HG03432 (cell line): ENCODE measurements at regions not wholly inside any gene's neighbourhood (a gene's known extent, or its start where the extent isn't known, plus 50 kb on each side); places are given as distances from the start of the nearest gene placed in this dataset.

Experiments
- ATAC-seq: cut with Tn5 transposase; IDR thresholded peaks from one replicate; pipeline ENCODE4 v1.9.1; 2021; ENCODE audit warnings: mild to moderate bottlenecking, moderate library complexity; ENCODE audit not compliant: unreplicated experiment

- no peak for ATAC-seq
These were observed 354.5 kb upstream of the ZMIZ1 start for GRCh38 chr10:78714225-78714624.

GRCh38 chr10:78715435-78715834 lies 353.3 kb upstream of the ZMIZ1 start:
- ATAC-seq = no peak

GRCh38 chr10:78716043-78716660 lies 352.6 kb upstream of the ZMIZ1 start:
- no peak for ATAC-seq

GRCh38 chr10:78717200-78717599 lies 351.6 kb upstream of the ZMIZ1 start:
- ATAC-seq = no peak

- no peak for ATAC-seq
These were observed 350.7 kb upstream of the ZMIZ1 start for GRCh38 chr10:78718032-78718572.

- ATAC-seq = no peak
These were observed 349.5 kb upstream of the ZMIZ1 start for GRCh38 chr10:78719276-78719675.

- no peak for ATAC-seq
These were observed 348.7 kb upstream of the ZMIZ1 start for GRCh38 chr10:78720091-78720490.

GRCh38 chr10:78721231-78721630 lies 347.5 kb upstream of the ZMIZ1 start:
- ATAC-seq = no peak

- ATAC-seq = no peak
These were observed 343.9 kb upstream of the ZMIZ1 start for GRCh38 chr10:78724846-78725245.

- ATAC-seq = no peak
These were observed 342.6 kb upstream of the ZMIZ1 start for GRCh38 chr10:78726171-78726570.

GRCh38 chr10:78727251-78727650 lies 341.5 kb upstream of the ZMIZ1 start:
- no peak for ATAC-seq

- no peak for ATAC-seq
These were observed 341.0 kb upstream of the ZMIZ1 start for GRCh38 chr10:78727728-78728127.

GRCh38 chr10:78728176-78728575 lies 340.6 kb upstream of the ZMIZ1 start:
- ATAC-seq = no peak

GRCh38 chr10:78729366-78729765 lies 339.4 kb upstream of the ZMIZ1 start:
- no peak for ATAC-seq

- ATAC-seq = no peak
These were observed 339.0 kb upstream of the ZMIZ1 start for GRCh38 chr10:78729800-78730199.

GRCh38 chr10:78730754-78731153 lies 338.0 kb upstream of the ZMIZ1 start:
- ATAC-seq = no peak

GRCh38 chr10:78731675-78732074 lies 337.1 kb upstream of the ZMIZ1 start:
- no peak for ATAC-seq

GRCh38 chr10:78732381-78732780 lies 336.4 kb upstream of the ZMIZ1 start:
- ATAC-seq = no peak

- ATAC-seq = no peak
These were observed 331.7 kb upstream of the ZMIZ1 start for GRCh38 chr10:78736926-78737630.

GRCh38 chr10:78737883-78738856 lies 330.6 kb upstream of the ZMIZ1 start:
- ATAC-seq = no peak

GRCh38 chr10:78738861-78739260 lies 329.9 kb upstream of the ZMIZ1 start:
- ATAC-seq = no peak
